HL-60 (cell line): ENCODE measurements at regions not wholly inside any gene's neighbourhood (a gene's known extent, or its start where the extent isn't known, plus 50 kb on each side); places are given as distances from the start of the nearest gene placed in this dataset.

Source experiments
- CTCF ChIP-seq: IDR thresholded peaks from one replicate; pipeline ENCODE4 v1.5.1; 2011; ENCODE audit warnings: low read length, control low read depth, inconsistent platforms; ENCODE audit not compliant: insufficient read depth
- POLR2AphosphoS5 ChIP-seq: IDR thresholded peaks from 2 replicates; pipeline ENCODE4 v1.6.1; 2012; ENCODE audit warnings: low read depth
- REST ChIP-seq: IDR thresholded peaks from 2 replicates; pipeline ENCODE4 v1.6.1; 2012; ENCODE audit warnings: low read depth; ENCODE audit not compliant: insufficient replicate concordance

GRCh38 chr5:40160435-40160834 lies 519.3 kb upstream of the PTGER4 start:
- TF ChIP-seq CTCF (no peak), POLR2AphosphoS5 (no peak), REST (no peak)
